ENCODE measurements at regions not wholly inside any gene's neighbourhood (a gene's known extent, or its start where the extent isn't known, plus 50 kb on each side); places are given as distances from the start of the nearest gene placed in this dataset.
A peak's percentile ranks its signal among the peaks of the same experiment; 100 is the strongest.

GRCh38 chr11:128219731-128220120, 367.6 kb downstream of the ETS1 start:
- no peak for DNase-seq (ENCODE audit: low spot score)

- DNase-seq (ENCODE audit: low spot score): no peak
Observed at GRCh38 chr11:128216198-128216597, 371.2 kb downstream of the ETS1 start.

- no peak for DNase-seq (ENCODE audit: low spot score)
Observed at GRCh38 chr11:128215238-128215882, 372.0 kb downstream of the ETS1 start.

GRCh38 chr11:128214263-128214662, 373.1 kb downstream of the ETS1 start:
- DNase-seq (ENCODE audit: low spot score): no peak

- DNase-seq (ENCODE audit: low spot score): no peak
Observed at GRCh38 chr11:128213461-128213860, 373.9 kb downstream of the ETS1 start.

- no peak for DNase-seq (ENCODE audit: low spot score)
Observed at GRCh38 chr11:128212324-128212723, 375.0 kb downstream of the ETS1 start.

GRCh38 chr11:128210148-128210940, 377.0 kb downstream of the ETS1 start:
- DNase-seq (ENCODE audit: low spot score): peak; percentile 90

- no peak for DNase-seq (ENCODE audit: low spot score)
Observed at GRCh38 chr11:128209138-128209435, 378.3 kb downstream of the ETS1 start.

GRCh38 chr11:128208329-128209137, 378.8 kb downstream of the ETS1 start:
- peak; percentile 87 for DNase-seq (ENCODE audit: low spot score)

GRCh38 chr11:128207861-128208321, 379.5 kb downstream of the ETS1 start:
- DNase-seq (ENCODE audit: low spot score): peak; percentile 58

- DNase-seq (ENCODE audit: low spot score): no peak
Observed at GRCh38 chr11:128206461-128206860, 380.9 kb downstream of the ETS1 start.

GRCh38 chr11:128205796-128206195, 381.6 kb downstream of the ETS1 start:
- DNase-seq (ENCODE audit: low spot score): no peak

- DNase-seq (ENCODE audit: low spot score): no peak
Observed at GRCh38 chr11:128204898-128205297, 382.5 kb downstream of the ETS1 start.

GRCh38 chr11:128201801-128202200, 385.6 kb downstream of the ETS1 start:
- DNase-seq (ENCODE audit: low spot score): no peak

GRCh38 chr11:128201009-128201408, 386.3 kb downstream of the ETS1 start:
- DNase-seq (ENCODE audit: low spot score): no peak

- DNase-seq (ENCODE audit: low spot score): no peak
Observed at GRCh38 chr11:128200467-128200866, 386.9 kb downstream of the ETS1 start.

- DNase-seq (ENCODE audit: low spot score): no peak
Observed at GRCh38 chr11:128198216-128198772, 389.1 kb downstream of the ETS1 start.

GRCh38 chr11:128196235-128196634, 391.1 kb downstream of the ETS1 start:
- peak; percentile 38 for DNase-seq (ENCODE audit: low spot score)

- DNase-seq (ENCODE audit: low spot score): no peak
Observed at GRCh38 chr11:128195756-128196155, 391.6 kb downstream of the ETS1 start.

GRCh38 chr11:128195057-128195751, 392.2 kb downstream of the ETS1 start:
- DNase-seq (ENCODE audit: low spot score): no peak

GRCh38 chr11:128194216-128194615, 393.1 kb downstream of the ETS1 start:
- no peak for DNase-seq (ENCODE audit: low spot score)

- no peak for DNase-seq (ENCODE audit: low spot score)
Observed at GRCh38 chr11:128193615-128194014, 393.7 kb downstream of the ETS1 start.
